ENCODE measurements at regions not wholly inside any gene's neighbourhood (a gene's known extent, or its start where the extent isn't known, plus 50 kb on each side); places are given as distances from the start of the nearest gene placed in this dataset.

- no peak for DNase-seq
Measured at GRCh38 chr10:25661632-25662031, 272.4 kb upstream of the MYO3A start.

GRCh38 chr10:25666276-25666675 is 267.8 kb upstream of the MYO3A start:
- no peak for DNase-seq

GRCh38 chr10:25675204-25675603 is 258.8 kb upstream of the MYO3A start:
- no peak for DNase-seq

- DNase-seq, result no peak
Measured at GRCh38 chr10:25675615-25676014, 258.4 kb upstream of the MYO3A start.

GRCh38 chr10:25678220-25678619 is 255.8 kb upstream of the MYO3A start:
- DNase-seq, result no peak

- no peak for DNase-seq
Measured at GRCh38 chr10:25678666-25679065, 255.4 kb upstream of the MYO3A start.

- no peak for DNase-seq
Measured at GRCh38 chr10:25682203-25682851, 251.7 kb upstream of the MYO3A start.

GRCh38 chr10:25683344-25683743 is 250.7 kb upstream of the MYO3A start:
- DNase-seq, result no peak

GRCh38 chr10:25687521-25687920 is 246.5 kb upstream of the MYO3A start:
- DNase-seq, result no peak

- DNase-seq, result no peak
Measured at GRCh38 chr10:25689346-25690100, 244.5 kb upstream of the MYO3A start.

- DNase-seq, result no peak
Measured at GRCh38 chr10:25692761-25693160, 241.3 kb upstream of the MYO3A start.

- no peak for DNase-seq
Measured at GRCh38 chr10:25694206-25694933, 239.7 kb upstream of the MYO3A start.

- no peak for DNase-seq
Measured at GRCh38 chr10:25694971-25695370, 239.1 kb upstream of the MYO3A start.

- DNase-seq, result no peak
Measured at GRCh38 chr10:25695586-25695985, 238.4 kb upstream of the MYO3A start.

- DNase-seq, result no peak
Measured at GRCh38 chr10:25696013-25696708, 237.9 kb upstream of the MYO3A start.

- DNase-seq, result no peak
Measured at GRCh38 chr10:25697412-25697811, 236.6 kb upstream of the MYO3A start.

GRCh38 chr10:25698638-25699037 is 235.4 kb upstream of the MYO3A start:
- DNase-seq, result no peak

- no peak for DNase-seq
Measured at GRCh38 chr10:25699631-25700030, 234.4 kb upstream of the MYO3A start.

- no peak for DNase-seq
Measured at GRCh38 chr10:25701652-25702051, 232.4 kb upstream of the MYO3A start.

GRCh38 chr10:25704622-25705021 is 229.4 kb upstream of the MYO3A start:
- no peak for DNase-seq

GRCh38 chr10:25707572-25707971 is 226.5 kb upstream of the MYO3A start:
- no peak for DNase-seq

- no peak for DNase-seq
Measured at GRCh38 chr10:25707976-25708671, 225.9 kb upstream of the MYO3A start.

GRCh38 chr10:25713894-25714240 is 220.2 kb upstream of the MYO3A start:
- DNase-seq, result no peak

Data from hematopoietic multipotent progenitor cell treated with erythropoietin and hydrocortisone succinate and interleukin-3 and kit ligand, for 6 days (in vitro differentiated cells).